Activated T-helper 17 cell treated with anti-CD3 and anti-CD28 coated beads, Interleukin-2, amount 50 U/mL, for 72 hours (primary cell): ENCODE measurements at regions not wholly inside any gene's neighbourhood (a gene's known extent, or its start where the extent isn't known, plus 50 kb on each side); places are given as distances from the start of the nearest gene placed in this dataset.

ENCODE experiments used
- ATAC-seq: fragments of 150-1000 bp; cut with Tn5 transposase; replicated peaks from 2 replicates; pipeline ENCODE4 v1.10.0; 2021; ENCODE audit warnings: mild to moderate bottlenecking, moderate library complexity
- H3K27ac Mint-ChIP-seq: one replicate; pipeline ENCODE4 v1.8.0; 2022; ENCODE audit warnings: mixed read lengths
- H3K27me3 Mint-ChIP-seq: one replicate; pipeline ENCODE4 v1.8.0; 2022; ENCODE audit warnings: mixed read lengths
- H3K36me3 Mint-ChIP-seq: one replicate; pipeline ENCODE4 v1.8.0; 2022; ENCODE audit warnings: low read depth, mild to moderate bottlenecking, mixed read lengths
- H3K4me1 Mint-ChIP-seq: one replicate; pipeline ENCODE4 v1.8.0; 2022; ENCODE audit warnings: mixed read lengths
- H3K4me3 Mint-ChIP-seq: one replicate; pipeline ENCODE4 v1.8.0; 2022; ENCODE audit warnings: mild to moderate bottlenecking, mixed read lengths
- H3K9me3 Mint-ChIP-seq: one replicate; pipeline ENCODE4 v1.8.0; 2022; ENCODE audit warnings: mixed read lengths

DNA sequence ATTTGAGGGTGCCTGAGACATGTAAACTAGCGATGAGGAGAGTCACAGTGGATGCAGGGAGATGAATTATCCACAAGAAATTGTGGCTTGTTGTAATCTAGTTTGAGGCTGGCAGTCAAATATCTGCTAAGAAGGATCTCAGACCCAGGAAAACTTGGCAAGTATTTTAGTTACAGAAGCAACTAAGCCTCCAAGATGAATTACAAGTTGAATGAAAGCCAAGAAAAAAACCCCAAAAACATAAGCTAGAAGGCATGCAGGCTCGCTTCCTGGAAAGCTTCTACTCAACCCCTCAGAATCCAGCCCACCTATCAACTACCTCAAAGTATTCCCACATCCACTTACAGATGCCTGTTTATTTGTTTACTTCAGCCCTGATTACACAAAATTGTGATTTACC lies 696.9 kb downstream of the MAT2B start:
- Mint-ChIP-seq H3K27me3 (no peaks in the 10 kb centered on the region), H3K4me3 (no peak overlapping the region), H3K27ac (no peak overlapping the region), H3K4me1 (no peaks in the 10 kb centered on the region), H3K36me3 (no peaks in the 10 kb centered on the region), H3K9me3 (peaks cover 17% of the 10 kb centered on the region)
- ATAC-seq = no peak

DNA sequence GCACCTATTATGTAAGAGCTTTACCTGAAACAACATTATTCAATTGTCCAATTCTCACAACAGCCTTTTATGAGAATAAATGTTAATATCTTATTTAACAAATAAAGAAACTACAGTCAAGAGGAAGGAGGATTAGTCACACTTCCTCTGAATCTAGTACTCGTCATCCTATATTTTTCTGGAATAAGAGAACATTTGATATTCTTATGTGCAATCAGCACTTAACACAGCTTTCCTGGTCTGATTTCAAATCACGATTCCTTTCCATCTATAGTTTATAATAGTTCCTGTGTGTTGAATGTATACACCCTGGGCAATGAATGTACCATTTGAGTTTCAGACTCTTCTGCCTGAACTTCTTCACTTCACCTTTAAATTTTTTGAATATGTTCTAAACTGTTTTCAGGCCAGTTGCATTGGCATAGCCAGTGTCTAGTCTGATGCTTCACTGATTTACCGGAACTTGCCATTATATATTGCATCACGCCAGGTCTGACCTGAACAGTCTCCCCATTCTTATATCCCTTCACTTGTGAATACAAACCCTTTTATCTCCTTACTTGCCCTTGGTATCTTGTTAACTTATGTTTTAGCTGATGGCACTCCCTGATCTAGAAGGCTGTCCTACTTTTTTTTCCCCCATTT lies 698.3 kb downstream of the MAT2B start:
- no peak for ATAC-seq
- Mint-ChIP-seq H3K27me3 (no peaks in the 10 kb centered on the region), H3K36me3 (no peaks in the 10 kb centered on the region), H3K4me1 (no peaks in the 10 kb centered on the region), H3K4me3 (no peak overlapping the region), H3K27ac (no peak overlapping the region), H3K9me3 (peaks cover 17% of the 10 kb centered on the region)

- no peak overlapping the region for H3K27ac Mint-ChIP-seq
These were observed 699.0 kb downstream of the MAT2B start for GRCh38 chr5:164204338-164204946.

GRCh38 chr5:164206196-164206595 lies 700.8 kb downstream of the MAT2B start:
- ATAC-seq = no peak
- H3K4me3 Mint-ChIP-seq = no peak overlapping the region
- no peaks in the 10 kb centered on the region for H3K27me3 Mint-ChIP-seq
- no peaks in the 10 kb centered on the region for H3K4me1 Mint-ChIP-seq
- peaks cover 13% of the 10 kb centered on the region for H3K9me3 Mint-ChIP-seq
- no peak overlapping the region for H3K27ac Mint-ChIP-seq
- no peaks in the 10 kb centered on the region for H3K36me3 Mint-ChIP-seq

More at GRCh38 chr5:164204338-164204946, 699.0 kb downstream of the MAT2B start:
- no peaks in the 10 kb centered on the region for H3K27me3 Mint-ChIP-seq
- no peaks in the 10 kb centered on the region for H3K4me1 Mint-ChIP-seq
- peaks cover 17% of the 10 kb centered on the region for H3K9me3 Mint-ChIP-seq
- no peak for ATAC-seq
- H3K36me3 Mint-ChIP-seq = no peaks in the 10 kb centered on the region
- no peak overlapping the region for H3K4me3 Mint-ChIP-seq

DNA sequence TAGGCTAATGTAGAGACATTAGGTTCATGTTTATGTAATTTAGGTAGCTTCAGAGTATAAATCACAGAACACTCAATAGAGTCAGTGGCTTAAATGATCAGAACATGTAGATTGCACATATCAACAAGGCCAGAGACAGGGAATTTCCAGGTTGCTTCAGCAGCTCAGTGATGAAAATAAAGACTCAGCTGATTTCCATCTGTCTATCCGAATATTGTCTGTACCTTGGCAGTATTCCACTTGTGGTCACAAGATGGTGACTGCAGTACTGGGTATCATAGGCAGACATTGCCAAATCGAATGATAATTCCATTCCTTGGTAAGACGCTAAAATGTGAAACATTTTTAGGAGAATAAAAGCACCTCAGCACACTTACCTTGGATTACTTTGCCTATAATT lies 702.2 kb downstream of the MAT2B start:
- Mint-ChIP-seq H3K27me3 (no peaks in the 10 kb centered on the region), H3K36me3 (no peaks in the 10 kb centered on the region), H3K27ac (no peak overlapping the region), H3K4me3 (no peak overlapping the region), H3K9me3 (peaks cover 9% of the 10 kb centered on the region), H3K4me1 (no peaks in the 10 kb centered on the region)
- ATAC-seq = no peak

GRCh38 chr5:164210491-164210890 lies 705.1 kb downstream of the MAT2B start:
- ATAC-seq = no peak
- Mint-ChIP-seq H3K4me1 (no peaks in the 10 kb centered on the region), H3K9me3 (peaks cover 5% of the 10 kb centered on the region)

DNA sequence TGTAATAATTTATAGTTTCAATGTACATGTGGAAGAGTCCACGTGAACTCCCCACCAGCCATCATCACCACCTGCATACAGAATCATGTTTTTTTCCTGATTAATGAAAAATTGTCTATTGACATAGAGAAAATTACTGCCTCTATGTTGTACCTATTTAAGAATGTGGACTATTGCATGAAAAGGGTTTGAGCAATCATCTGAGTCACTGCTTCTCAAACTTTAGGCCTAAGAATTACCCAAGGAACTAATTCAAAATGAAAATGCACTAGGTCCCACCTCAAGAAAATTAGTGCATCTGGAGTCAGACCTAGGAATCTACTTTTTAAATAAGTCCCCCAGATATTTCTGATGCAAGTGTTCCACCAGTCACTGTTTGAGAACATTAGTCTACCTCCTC lies 709.3 kb downstream of the MAT2B start:
- Mint-ChIP-seq H3K27me3 (no peaks in the 10 kb centered on the region), H3K27ac (no peak overlapping the region), H3K4me3 (no peak overlapping the region), H3K36me3 (no peaks in the 10 kb centered on the region), H3K9me3 (peaks cover 12% of the 10 kb centered on the region), H3K4me1 (no peaks in the 10 kb centered on the region)
- no peak for ATAC-seq

More at GRCh38 chr5:164210491-164210890, 705.1 kb downstream of the MAT2B start:
- H3K4me3 Mint-ChIP-seq = no peak overlapping the region
- H3K27me3 Mint-ChIP-seq = no peaks in the 10 kb centered on the region
- no peaks in the 10 kb centered on the region for H3K36me3 Mint-ChIP-seq
- H3K27ac Mint-ChIP-seq = no peak overlapping the region

- Mint-ChIP-seq H3K36me3 (no peaks in the 10 kb centered on the region), H3K4me3 (no peak overlapping the region), H3K4me1 (no peaks in the 10 kb centered on the region)
These were observed 712.0 kb downstream of the MAT2B start for GRCh38 chr5:164217464-164217863.

DNA sequence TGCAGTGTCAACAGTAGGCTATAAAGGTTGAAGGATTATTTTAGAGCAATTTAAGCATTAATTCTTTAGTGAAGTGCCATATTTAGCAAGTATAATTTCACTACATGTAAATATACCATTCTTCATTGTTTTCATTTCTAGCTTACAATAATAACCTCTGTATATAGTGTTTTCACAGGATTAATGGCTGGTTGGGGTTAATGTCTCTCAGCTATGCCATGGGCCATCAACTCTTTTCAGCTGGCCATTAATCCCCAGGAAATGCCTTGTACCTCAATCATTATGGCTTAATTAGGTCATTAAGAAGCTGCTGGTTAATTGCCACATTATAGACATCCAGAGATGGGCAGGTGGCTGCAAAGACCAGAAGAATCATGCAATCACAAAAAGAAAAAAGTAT lies 715.1 kb downstream of the MAT2B start:
- no peak for ATAC-seq
- H3K27ac Mint-ChIP-seq = no peak overlapping the region

More at GRCh38 chr5:164217464-164217863, 712.0 kb downstream of the MAT2B start:
- no peak for ATAC-seq
- Mint-ChIP-seq H3K27ac (no peak overlapping the region), H3K9me3 (peaks cover 12% of the 10 kb centered on the region), H3K27me3 (no peaks in the 10 kb centered on the region)

GRCh38 chr5:164224236-164224635 lies 718.8 kb downstream of the MAT2B start:
- peaks cover 5% of the 10 kb centered on the region for H3K9me3 Mint-ChIP-seq
- no peak overlapping the region for H3K4me3 Mint-ChIP-seq
- H3K36me3 Mint-ChIP-seq = no peaks in the 10 kb centered on the region
- no peak for ATAC-seq
- no peak overlapping the region for H3K27ac Mint-ChIP-seq
- H3K4me1 Mint-ChIP-seq = no peaks in the 10 kb centered on the region
- no peaks in the 10 kb centered on the region for H3K27me3 Mint-ChIP-seq

More for the DNA sequence above, 715.1 kb downstream of the MAT2B start:
- H3K4me1 Mint-ChIP-seq = no peaks in the 10 kb centered on the region
- peaks cover 13% of the 10 kb centered on the region for H3K9me3 Mint-ChIP-seq
- no peaks in the 10 kb centered on the region for H3K36me3 Mint-ChIP-seq
- H3K27me3 Mint-ChIP-seq = no peaks in the 10 kb centered on the region
- no peak overlapping the region for H3K4me3 Mint-ChIP-seq

DNA sequence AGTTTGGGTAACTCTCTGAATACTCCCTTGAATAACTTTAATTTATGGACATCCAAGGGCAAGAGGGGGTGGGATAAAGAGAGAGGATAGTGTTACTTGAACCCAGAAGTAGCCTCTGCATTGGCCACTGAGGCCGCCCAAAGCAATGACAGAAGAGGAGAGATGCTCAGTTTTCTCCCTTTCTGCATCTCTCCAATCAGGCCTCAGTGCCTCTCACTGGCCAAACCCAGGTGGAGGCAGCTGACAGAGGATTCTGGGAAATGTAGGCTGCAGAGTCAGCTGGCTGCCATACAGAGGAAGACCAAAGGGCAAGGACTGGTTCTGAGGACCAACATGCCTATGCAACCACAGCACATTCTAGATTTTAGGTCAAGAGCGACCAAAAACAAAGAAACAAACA lies 719.4 kb downstream of the MAT2B start:
- no peaks in the 10 kb centered on the region for H3K36me3 Mint-ChIP-seq
- H3K4me1 Mint-ChIP-seq = no peaks in the 10 kb centered on the region
- no peak overlapping the region for H3K27ac Mint-ChIP-seq
- H3K9me3 Mint-ChIP-seq = peaks cover 5% of the 10 kb centered on the region
- no peaks in the 10 kb centered on the region for H3K27me3 Mint-ChIP-seq
- no peak overlapping the region for H3K4me3 Mint-ChIP-seq
- ATAC-seq = no peak

GRCh38 chr5:164230341-164230740 lies 724.9 kb downstream of the MAT2B start:
- no peaks in the 10 kb centered on the region for H3K4me1 Mint-ChIP-seq
- ATAC-seq = no peak
- H3K4me3 Mint-ChIP-seq = no peak overlapping the region
- no peaks in the 10 kb centered on the region for H3K36me3 Mint-ChIP-seq
- H3K27ac Mint-ChIP-seq = no peak overlapping the region
- H3K9me3 Mint-ChIP-seq = no peaks in the 10 kb centered on the region
- no peaks in the 10 kb centered on the region for H3K27me3 Mint-ChIP-seq

GRCh38 chr5:164233791-164234190 lies 728.4 kb downstream of the MAT2B start:
- Mint-ChIP-seq H3K9me3 (peaks cover 3% of the 10 kb centered on the region), H3K4me1 (no peaks in the 10 kb centered on the region), H3K27me3 (no peaks in the 10 kb centered on the region), H3K4me3 (no peak overlapping the region), H3K27ac (no peak overlapping the region), H3K36me3 (no peaks in the 10 kb centered on the region)
- ATAC-seq = no peak

- H3K4me3 Mint-ChIP-seq = no peak overlapping the region
- H3K27me3 Mint-ChIP-seq = no peaks in the 10 kb centered on the region
- ATAC-seq = no peak
- peaks cover 3% of the 10 kb centered on the region for H3K9me3 Mint-ChIP-seq
- no peaks in the 10 kb centered on the region for H3K4me1 Mint-ChIP-seq
- H3K36me3 Mint-ChIP-seq = no peaks in the 10 kb centered on the region
- no peak overlapping the region for H3K27ac Mint-ChIP-seq
These were observed 728.9 kb downstream of the MAT2B start for GRCh38 chr5:164234321-164234720.

GRCh38 chr5:164235300-164235891 lies 730.0 kb downstream of the MAT2B start:
- Mint-ChIP-seq H3K36me3 (no peaks in the 10 kb centered on the region), H3K4me1 (no peaks in the 10 kb centered on the region)
- no peak for ATAC-seq

More at GRCh38 chr5:164235300-164235891, 730.0 kb downstream of the MAT2B start:
- no peak overlapping the region for H3K4me3 Mint-ChIP-seq
- H3K27me3 Mint-ChIP-seq = no peaks in the 10 kb centered on the region
- H3K27ac Mint-ChIP-seq = no peak overlapping the region
- H3K9me3 Mint-ChIP-seq = peaks cover 3% of the 10 kb centered on the region
